ENCODE measurements at regions not wholly inside any gene's neighbourhood (a gene's known extent, or its start where the extent isn't known, plus 50 kb on each side); places are given as distances from the start of the nearest gene placed in this dataset.

DNA sequence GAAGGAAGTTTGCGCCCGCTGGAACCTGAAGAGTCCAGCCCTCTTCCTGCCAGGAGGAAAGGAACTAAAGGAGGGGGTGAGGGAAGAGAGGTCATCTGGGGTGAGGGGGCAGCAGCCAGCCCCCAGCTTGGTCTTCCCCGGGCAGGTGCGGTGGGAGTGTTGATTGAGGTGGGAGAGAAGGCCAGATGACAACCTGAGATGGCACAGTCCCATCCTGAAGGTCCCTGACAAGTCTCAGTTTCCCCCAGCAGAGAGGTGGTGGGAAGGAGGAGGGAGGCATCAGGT lies 240.9 kb downstream of the HAUS1 start:
- no CpG with 5 or more reads among the region's 4 CpGs for WGBS, 2 donors (ENCODE audit: extremely low coverage in 2 of 2, insufficient read length in 2 of 2, insufficient replicate concordance in 1 of 2)

DNA sequence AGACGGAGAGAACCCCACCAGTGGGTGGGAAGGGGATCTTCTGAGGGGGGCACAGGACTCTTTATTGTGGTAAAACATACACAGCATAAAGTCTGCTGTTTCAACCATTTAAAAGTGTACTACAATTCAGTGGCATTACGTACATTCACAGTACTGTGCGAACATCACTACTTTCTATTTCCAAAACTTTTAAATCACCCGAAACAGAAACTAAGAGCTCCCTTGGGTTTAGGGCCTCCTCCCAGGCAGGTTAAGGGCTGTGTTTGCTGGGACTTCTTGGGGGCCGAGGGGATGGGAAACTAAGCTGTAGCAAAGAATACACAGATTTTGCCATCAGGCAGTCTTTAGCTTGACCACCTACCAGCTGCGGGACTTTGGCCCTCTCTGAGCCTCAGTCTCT lies 242.0 kb downstream of the HAUS1 start:
- Histone ChIP-seq H3K4me1 (ENCODE audit: control insufficient read depth in 2 of 2, insufficient read depth in 1 of 2, low read depth in 1 of 2, low read length in 2 of 2) (peaks cover 0 to 7% of the 10 kb centered on the region in 2 donors), H3K4me2 (ENCODE audit: insufficient read depth, low read length, poor library complexity, severe bottlenecking) (no peak overlapping the region), H3K14ac (ENCODE audit: low read length) (no peak overlapping the region), H4K91ac (ENCODE audit: low read depth, low read length, poor library complexity) (no peak overlapping the region), H2BK15ac (ENCODE audit: low read length) (no peak overlapping the region), H3K9ac (ENCODE audit: low read depth, low read length, poor library complexity) (no peak overlapping the region), H3K4ac (ENCODE audit: low read length) (no peak overlapping the region), H3K79me1 (ENCODE audit: low read depth, low read length) (peaks cover 22% of the 10 kb centered on the region), H2BK5ac (ENCODE audit: low read length) (no peak overlapping the region), H2BK12ac (ENCODE audit: low read length) (no peak overlapping the region), H3K18ac (ENCODE audit: low read length) (no peak overlapping the region), H3K27me3 (ENCODE audit: control insufficient read depth in 3 of 3, insufficient read depth in 3 of 3, low read depth in 1 of 3, low read length in 3 of 3) (no peaks in the 10 kb centered on the region), H2BK120ac (ENCODE audit: low read depth, low read length) (no peak overlapping the region), H3K4me3 (ENCODE audit: low read length in 2 of 2) (no peak overlapping the region), H2AK5ac (ENCODE audit: low read depth, low read length) (no peak overlapping the region), H4K8ac (ENCODE audit: low read depth, low read length) (peak overlapping the region; percentile 52), H3K9me3 (replicated peaks in 1 of 2; ENCODE audit: control insufficient read depth in 2 of 2, insufficient read depth in 1 of 2, low read depth in 1 of 2, low read length in 2 of 2) (no peaks in the 10 kb centered on the region), H3K36me3 (replicated peaks in 1 of 2; ENCODE audit: control insufficient read depth in 2 of 2, insufficient read depth in 2 of 2, low read length in 2 of 2) (peaks cover 8 to 59% of the 10 kb centered on the region in 2 donors), H3K23ac (ENCODE audit: low read depth, low read length, poor library complexity) (no peak overlapping the region), H3K27ac (replicated peaks; ENCODE audit: low read length) (no peak overlapping the region), H2AFZ (ENCODE audit: low read length) (no peak overlapping the region)
- no CpG with 5 or more reads among the region's 6 CpGs for WGBS, 2 donors (ENCODE audit: extremely low coverage in 2 of 2, insufficient read length in 2 of 2, insufficient replicate concordance in 1 of 2)
- no peak for DNase-seq (ENCODE audit: low spot score)

More for the DNA sequence above, 240.9 kb downstream of the HAUS1 start:
- H3K4me1 ChIP-seq (ENCODE audit: control insufficient read depth in 2 of 2, insufficient read depth in 1 of 2, low read depth in 1 of 2, low read length in 2 of 2) = peaks cover 0 to 14% of the 10 kb centered on the region in 2 donors
- H3K4me2 ChIP-seq (ENCODE audit: insufficient read depth, low read length, poor library complexity, severe bottlenecking) = no peak overlapping the region
- no peak overlapping the region for H3K14ac ChIP-seq (ENCODE audit: low read length)
- no peak overlapping the region for H3K4ac ChIP-seq (ENCODE audit: low read length)
- H2BK120ac ChIP-seq (ENCODE audit: low read depth, low read length) = no peak overlapping the region
- no peak overlapping the region for H3K27ac ChIP-seq (replicated peaks; ENCODE audit: low read length)
- no peak overlapping the region for H4K8ac ChIP-seq (ENCODE audit: low read depth, low read length)
- no peak overlapping the region for H2BK12ac ChIP-seq (ENCODE audit: low read length)
- H2AK5ac ChIP-seq (ENCODE audit: low read depth, low read length) = no peak overlapping the region
- peaks cover 8 to 55% of the 10 kb centered on the region in 2 donors for H3K36me3 ChIP-seq (replicated peaks in 1 of 2; ENCODE audit: control insufficient read depth in 2 of 2, insufficient read depth in 2 of 2, low read length in 2 of 2)
- H2BK5ac ChIP-seq (ENCODE audit: low read length) = no peak overlapping the region
- DNase-seq (ENCODE audit: low spot score) = no peak
- no peaks in the 10 kb centered on the region for H3K9me3 ChIP-seq (replicated peaks in 1 of 2; ENCODE audit: control insufficient read depth in 2 of 2, insufficient read depth in 1 of 2, low read depth in 1 of 2, low read length in 2 of 2)
- no peak overlapping the region for H3K4me3 ChIP-seq (ENCODE audit: low read length in 2 of 2)
- H2BK15ac ChIP-seq (ENCODE audit: low read length) = no peak overlapping the region
- no peak overlapping the region for H3K9ac ChIP-seq (ENCODE audit: low read depth, low read length, poor library complexity)
- H3K18ac ChIP-seq (ENCODE audit: low read length) = no peak overlapping the region
- H4K91ac ChIP-seq (ENCODE audit: low read depth, low read length, poor library complexity) = no peak overlapping the region
- H3K23ac ChIP-seq (ENCODE audit: low read depth, low read length, poor library complexity) = no peak overlapping the region
- H2AFZ ChIP-seq (ENCODE audit: low read length) = no peak overlapping the region
- H3K79me1 ChIP-seq (ENCODE audit: low read depth, low read length) = peaks cover 21% of the 10 kb centered on the region
- no peaks in the 10 kb centered on the region for H3K27me3 ChIP-seq (ENCODE audit: control insufficient read depth in 3 of 3, insufficient read depth in 3 of 3, low read depth in 1 of 3, low read length in 3 of 3)

DNA sequence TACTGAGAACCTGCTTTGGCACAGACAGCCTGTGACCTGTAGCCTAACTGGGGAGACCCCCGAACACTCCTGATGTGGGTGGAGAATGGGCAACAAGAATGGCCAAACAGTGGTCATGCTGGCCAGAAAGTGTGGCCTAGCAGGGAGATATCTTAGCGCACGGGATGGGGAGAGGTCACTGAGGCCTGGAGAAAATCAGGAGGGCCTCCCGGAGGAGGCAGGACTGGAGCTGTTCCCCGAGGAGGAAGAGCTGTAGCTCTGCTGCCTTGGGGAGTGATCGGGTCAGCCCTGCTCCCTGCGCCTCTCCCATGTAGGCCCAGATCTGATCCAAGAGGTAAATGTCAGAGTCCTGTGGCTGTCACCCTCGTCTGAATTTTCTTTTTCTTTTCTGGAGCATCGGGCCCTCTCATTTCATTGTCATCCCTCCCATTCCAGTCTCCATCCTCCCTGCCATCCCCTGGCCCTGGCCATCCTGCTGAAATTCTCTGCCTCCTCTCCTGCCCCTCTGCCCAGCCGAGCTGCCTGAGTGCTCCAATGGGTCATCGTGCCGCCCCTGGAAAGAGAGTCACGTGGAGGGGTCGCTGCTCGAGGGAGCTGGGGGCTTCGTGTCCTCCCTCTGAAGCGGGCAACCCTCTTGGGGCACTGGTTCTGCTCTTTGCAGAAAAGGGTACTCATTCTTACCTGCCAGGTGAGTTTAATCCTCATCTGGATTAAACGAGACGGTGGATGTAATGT lies 242.9 kb downstream of the HAUS1 start:
- Histone ChIP-seq H2BK12ac (ENCODE audit: low read length) (no peak overlapping the region), H3K4me3 (ENCODE audit: low read length in 2 of 2) (no peak overlapping the region), H3K27ac (replicated peaks; ENCODE audit: low read length) (no peak overlapping the region), H3K9ac (ENCODE audit: low read depth, low read length, poor library complexity) (peak overlapping the region; percentile 22), H3K4ac (ENCODE audit: low read length) (no peak overlapping the region), H2AK5ac (ENCODE audit: low read depth, low read length) (no peak overlapping the region), H3K14ac (ENCODE audit: low read length) (no peak overlapping the region), H3K23ac (ENCODE audit: low read depth, low read length, poor library complexity) (no peak overlapping the region), H2BK5ac (ENCODE audit: low read length) (no peak overlapping the region), H3K27me3 (ENCODE audit: control insufficient read depth in 3 of 3, insufficient read depth in 3 of 3, low read depth in 1 of 3, low read length in 3 of 3) (no peaks in the 10 kb centered on the region), H4K8ac (ENCODE audit: low read depth, low read length) (no peak overlapping the region), H2BK120ac (ENCODE audit: low read depth, low read length) (no peak overlapping the region), H4K91ac (ENCODE audit: low read depth, low read length, poor library complexity) (no peak overlapping the region), H2AFZ (ENCODE audit: low read length) (no peak overlapping the region), H3K4me2 (ENCODE audit: insufficient read depth, low read length, poor library complexity, severe bottlenecking) (no peak overlapping the region), H3K9me3 (replicated peaks in 1 of 2; ENCODE audit: control insufficient read depth in 2 of 2, insufficient read depth in 1 of 2, low read depth in 1 of 2, low read length in 2 of 2) (no peaks in the 10 kb centered on the region), H3K79me1 (ENCODE audit: low read depth, low read length) (peaks cover 23% of the 10 kb centered on the region), H3K36me3 (replicated peaks in 1 of 2; ENCODE audit: control insufficient read depth in 2 of 2, insufficient read depth in 2 of 2, low read length in 2 of 2) (peaks cover 8 to 58% of the 10 kb centered on the region in 2 donors), H2BK15ac (ENCODE audit: low read length) (no peak overlapping the region), H3K4me1 (ENCODE audit: control insufficient read depth in 2 of 2, insufficient read depth in 1 of 2, low read depth in 1 of 2, low read length in 2 of 2) (peaks cover 0 to 7% of the 10 kb centered on the region in 2 donors), H3K18ac (ENCODE audit: low read length) (peak overlapping the region; percentile 25)
- no peak for DNase-seq (ENCODE audit: low spot score)
- WGBS, 2 donors (ENCODE audit: extremely low coverage in 2 of 2, insufficient read length in 2 of 2, insufficient replicate concordance in 1 of 2) = no CpG with 5 or more reads among the region's 19 CpGs

DNA sequence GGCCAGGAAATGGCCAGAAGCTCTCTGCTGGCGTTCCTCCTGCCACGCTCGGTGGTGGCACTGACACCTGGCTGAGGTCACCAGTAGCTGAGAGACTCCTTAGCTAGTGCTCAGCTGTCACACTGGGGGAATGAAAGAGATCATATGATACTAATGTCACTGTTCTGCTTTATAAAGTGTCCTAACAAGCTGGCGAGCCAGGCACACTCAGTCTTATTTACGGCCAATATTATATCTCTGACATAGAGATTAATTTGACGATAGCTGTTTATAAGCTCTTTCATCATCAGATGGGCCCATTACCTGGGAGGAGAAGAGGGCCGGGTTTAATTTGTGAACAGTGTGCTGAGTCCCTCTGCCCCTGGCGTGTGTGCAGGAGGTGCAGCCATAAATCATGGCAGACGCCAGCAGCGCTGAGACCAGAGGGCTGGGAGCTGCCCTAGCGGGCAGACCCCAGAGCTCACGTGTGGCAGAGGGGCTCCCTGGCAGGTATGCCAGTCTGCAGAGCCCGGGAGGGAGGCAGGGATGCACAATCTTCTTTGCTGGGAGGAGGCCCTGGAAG lies 246.5 kb downstream of the HAUS1 start:
- peaks cover 22% of the 10 kb centered on the region for H3K79me1 ChIP-seq (ENCODE audit: low read depth, low read length)
- H2BK120ac ChIP-seq (ENCODE audit: low read depth, low read length) = no peak overlapping the region
- no CpG with 5 or more reads among the region's 13 CpGs for WGBS, 2 donors (ENCODE audit: extremely low coverage in 2 of 2, insufficient read length in 2 of 2, insufficient replicate concordance in 1 of 2)
- no peak overlapping the region for H3K4ac ChIP-seq (ENCODE audit: low read length)
- H4K91ac ChIP-seq (ENCODE audit: low read depth, low read length, poor library complexity) = no peak overlapping the region
- peaks cover 10 to 72% of the 10 kb centered on the region in 2 donors for H3K36me3 ChIP-seq (replicated peaks in 1 of 2; ENCODE audit: control insufficient read depth in 2 of 2, insufficient read depth in 2 of 2, low read length in 2 of 2)
- no peak overlapping the region for H2AK5ac ChIP-seq (ENCODE audit: low read depth, low read length)
- no peaks in the 10 kb centered on the region for H3K4me1 ChIP-seq (ENCODE audit: control insufficient read depth in 2 of 2, insufficient read depth in 1 of 2, low read depth in 1 of 2, low read length in 2 of 2)
- H3K18ac ChIP-seq (ENCODE audit: low read length) = no peak overlapping the region
- H3K9me3 ChIP-seq (replicated peaks in 1 of 2; ENCODE audit: control insufficient read depth in 2 of 2, insufficient read depth in 1 of 2, low read depth in 1 of 2, low read length in 2 of 2) = no peaks in the 10 kb centered on the region
- no peak overlapping the region for H4K8ac ChIP-seq (ENCODE audit: low read depth, low read length)
- H3K9ac ChIP-seq (ENCODE audit: low read depth, low read length, poor library complexity) = no peak overlapping the region
- H2BK12ac ChIP-seq (ENCODE audit: low read length) = no peak overlapping the region
- no peak for DNase-seq (ENCODE audit: low spot score)
- H3K14ac ChIP-seq (ENCODE audit: low read length) = no peak overlapping the region
- H2BK15ac ChIP-seq (ENCODE audit: low read length) = no peak overlapping the region
- H2BK5ac ChIP-seq (ENCODE audit: low read length) = no peak overlapping the region
- H3K23ac ChIP-seq (ENCODE audit: low read depth, low read length, poor library complexity) = no peak overlapping the region
- no peaks in the 10 kb centered on the region for H3K27me3 ChIP-seq (ENCODE audit: control insufficient read depth in 3 of 3, insufficient read depth in 3 of 3, low read depth in 1 of 3, low read length in 3 of 3)
- H2AFZ ChIP-seq (ENCODE audit: low read length) = no peak overlapping the region
- no peak overlapping the region for H3K27ac ChIP-seq (replicated peaks; ENCODE audit: low read length)
- H3K4me2 ChIP-seq (ENCODE audit: insufficient read depth, low read length, poor library complexity, severe bottlenecking) = no peak overlapping the region
- no peak overlapping the region for H3K4me3 ChIP-seq (ENCODE audit: low read length in 2 of 2)
